IMR-90 (cell line): ENCODE measurements at regions not wholly inside any gene's neighbourhood (a gene's known extent, or its start where the extent isn't known, plus 50 kb on each side); places are given as distances from the start of the nearest gene placed in this dataset.

Experiments
- ATAC-seq: fragments of 200-7000 bp; cut with Tn5 transposase; 2 replicates; pipeline ENCODE4 v1.9.1; 2020; ENCODE audit warnings: low read depth, mild to moderate bottlenecking, moderate library complexity
- BruUV-seq: library from RNA; stranded (reverse); fragments of 400-500 nt; replicated peaks from 2 replicates; lab custom pipeline; 2021; lab: Mats Ljungman, UMichigan
- CTCF ChIA-PET: fragments of 300-600 bp; formaldehyde crosslinking; extraction: SDS; loops from one replicate; lab custom pipeline; 2021; ENCODE audit warnings: antibody characterized with exemption; lab: Yijun Ruan, JAX
- POLR2A ChIA-PET: fragments of 300-600 bp; sonication (Branson Sonifier 250); formaldehyde crosslinking; loops from one replicate; lab custom pipeline; 2022; ENCODE audit warnings: antibody characterized with exemption; ENCODE audit not compliant: unreplicated experiment; lab: Charles Lee
- DNase-seq: peaks from one replicate; pipeline ENCODE4 v3.0.0; 2013
- H2AFZ ChIP-seq: replicated peaks from 2 replicates; pipeline ENCODE3; 2013; ENCODE audit warnings: low read length, mild to moderate bottlenecking; ENCODE audit not compliant: poor library complexity
- H2AK5ac ChIP-seq: 2 replicates; pipeline ENCODE4 v1.6.1; 2013; ENCODE audit warnings: low read depth, low read length, inconsistent platforms
- H2AK9ac ChIP-seq: replicated peaks from 2 replicates; pipeline ENCODE3; 2013; ENCODE audit warnings: mild to moderate bottlenecking, low read depth, low read length, moderate library complexity; ENCODE audit not compliant: poor library complexity
- H2BK120ac ChIP-seq: 2 replicates; pipeline ENCODE4 v1.6.1; 2013; ENCODE audit warnings: low read depth, low read length, inconsistent platforms
- H2BK15ac ChIP-seq: 3 replicates; pipeline ENCODE4 v1.6.1; 2013; ENCODE audit warnings: low read depth, low read length, inconsistent platforms
- H2BK20ac ChIP-seq: 2 replicates; pipeline ENCODE4 v1.6.1; 2013; ENCODE audit warnings: low read depth, mild to moderate bottlenecking, inconsistent platforms, low read length, moderate library complexity
- H2BK5ac ChIP-seq: 2 replicates; pipeline ENCODE4 v1.6.1; 2013; ENCODE audit warnings: mild to moderate bottlenecking, low read depth, low read length, inconsistent platforms; ENCODE audit not compliant: poor library complexity, severe bottlenecking
- H3K14ac ChIP-seq: replicated peaks from 2 replicates; pipeline ENCODE4 v1.6.1; 2013; ENCODE audit warnings: low read depth, low read length, inconsistent platforms
- H3K18ac ChIP-seq: 2 replicates; pipeline ENCODE4 v1.6.1; 2013; ENCODE audit warnings: low read depth, low read length, control low read depth
- H3K23ac ChIP-seq: 2 replicates; pipeline ENCODE4 v1.6.1; 2013; ENCODE audit warnings: low read depth, low read length, inconsistent platforms
- H3K27ac ChIP-seq: 2 replicates; pipeline ENCODE4 v1.5.1; 2013; ENCODE audit warnings: mild to moderate bottlenecking, control low read depth, low read length; ENCODE audit not compliant: insufficient read depth
- H3K27me3 ChIP-seq: 2 replicates; pipeline ENCODE4 v1.6.1; 2013; ENCODE audit warnings: low read length; ENCODE audit not compliant: control insufficient read depth, insufficient read depth
- H3K36me3 ChIP-seq: 2 replicates; pipeline ENCODE4 v1.6.1; 2013; ENCODE audit warnings: low read length, mixed read lengths; ENCODE audit not compliant: control insufficient read depth, insufficient read depth
- H3K4ac ChIP-seq: 2 replicates; pipeline ENCODE4 v1.6.1; 2013; ENCODE audit warnings: low read depth, low read length, inconsistent platforms
- H3K4me1 ChIP-seq: 2 replicates; pipeline ENCODE4 v1.6.1; 2013; ENCODE audit warnings: low read length, mixed read lengths; ENCODE audit not compliant: control insufficient read depth, insufficient read depth
- H3K4me2 ChIP-seq: 2 replicates; pipeline ENCODE4 v1.6.1; 2013; ENCODE audit warnings: low read depth, mild to moderate bottlenecking, control low read depth, low read length, moderate library complexity
- H3K4me3 ChIP-seq: 2 replicates; pipeline ENCODE4 v1.5.1; 2013; ENCODE audit warnings: low read depth, mild to moderate bottlenecking, control low read depth, low read length, moderate library complexity; ENCODE audit not compliant: insufficient read depth
- H3K56ac ChIP-seq: 2 replicates; pipeline ENCODE4 v1.6.1; 2013; ENCODE audit warnings: low read length, inconsistent platforms; ENCODE audit not compliant: insufficient read depth; ENCODE audit errors: extremely low read depth
- H3K79me1 ChIP-seq, 2 experiments: 2 replicates each; pipeline ENCODE4 v1.6.1; 2013; ENCODE audit warnings: low read length in 2 of 2, inconsistent platforms in 1 of 2, low read depth in 1 of 2
- H3K9ac ChIP-seq: 2 replicates; pipeline ENCODE4 v1.6.1; 2013; ENCODE audit warnings: low read depth, low read length, control low read depth
- H3K9me1 ChIP-seq: 2 replicates; pipeline ENCODE4 v1.6.1; 2013; ENCODE audit warnings: low read length, inconsistent platforms; ENCODE audit not compliant: insufficient read depth
- H3K9me3 ChIP-seq: 2 replicates; pipeline ENCODE4 v1.6.1; 2013; ENCODE audit warnings: low read length; ENCODE audit not compliant: control insufficient read depth, insufficient read depth
- H4K20me1 ChIP-seq: 2 replicates; pipeline ENCODE4 v1.6.1; 2013; ENCODE audit warnings: low read length, inconsistent platforms; ENCODE audit not compliant: insufficient read depth
- H4K5ac ChIP-seq: 2 replicates; pipeline ENCODE4 v1.6.1; 2013; ENCODE audit warnings: mild to moderate bottlenecking, low read depth, low read length, control low read depth
- H4K8ac ChIP-seq, 2 experiments: 2 replicates each; pipeline ENCODE4 v1.6.1; 2013; ENCODE audit warnings: low read depth in 2 of 2, low read length in 2 of 2, control low read depth in 1 of 2, inconsistent platforms in 1 of 2
- H4K91ac ChIP-seq: 2 replicates; pipeline ENCODE4 v1.6.1; 2013; ENCODE audit warnings: low read depth, low read length, inconsistent platforms; ENCODE audit not compliant: insufficient read depth
- CHD1 ChIP-seq: IDR thresholded peaks from 2 replicates; pipeline ENCODE4 v1.6.1; 2012; ENCODE audit warnings: low read depth, low read length, improper control_type of control experiment
- MAFK ChIP-seq: IDR thresholded peaks from 2 replicates; pipeline ENCODE4 v1.6.1; 2012; ENCODE audit warnings: low read depth, low read length, improper control_type of control experiment
- MXI1 ChIP-seq: IDR thresholded peaks from 2 replicates; pipeline ENCODE4 v1.6.1; 2012; ENCODE audit warnings: low read depth, mild to moderate bottlenecking, low read length, moderate library complexity, borderline replicate concordance
- NFE2L2 ChIP-seq: fragments of 150-350 bp; IDR thresholded peaks from 2 replicates; pipeline ENCODE4 v1.6.1; 2016; ENCODE audit warnings: low read depth, mild to moderate bottlenecking, low read length
- POLR2A ChIP-seq: IDR thresholded peaks from 2 replicates; pipeline ENCODE4 v1.6.1; 2012; ENCODE audit warnings: mild to moderate bottlenecking, low read depth, low read length
- RAD21 ChIP-seq: IDR thresholded peaks from 2 replicates; pipeline ENCODE4 v1.6.1; 2012; ENCODE audit warnings: low read length, improper control_type of control experiment
- RCOR1 ChIP-seq: IDR thresholded peaks from 2 replicates; pipeline ENCODE4 v1.6.1; 2012; ENCODE audit warnings: mild to moderate bottlenecking, low read length, improper control_type of control experiment; ENCODE audit not compliant: insufficient replicate concordance
- SMC3 ChIP-seq: fragments of 150-350 bp; IDR thresholded peaks from 2 replicates; pipeline ENCODE4 v1.6.1; 2016; ENCODE audit warnings: low read depth, mild to moderate bottlenecking, antibody characterized with exemption, low read length, moderate library complexity
- WGBS, 2 experiments: methylation state at CpG; one replicate each; pipeline versions ENCODE4 v1.1.5 to v1.1.7; 2013; ENCODE audit warnings: missing lambda C conversion rate in 2 of 2; ENCODE audit not compliant: insufficient read length in 1 of 2; ENCODE audit errors: extremely low coverage in 2 of 2; 5-methylcytosine and 5-hydroxymethylcytosine counted together
- dilution Hi-C: fragments of 300-500 bp; cut with HindIII; formaldehyde crosslinking; loops from one replicate; pipeline ENCODE4 v1.14.3; 2018; ENCODE audit warnings: low sequenced_read_pairs; ENCODE audit not compliant: unreplicated experiment
- in situ Hi-C: fragments of 300-500 bp; cut with MboI; formaldehyde crosslinking; loops from 3 replicates; pipeline ENCODE4 v1.14.3; 2019; ENCODE audit warnings: low sequenced_read_pairs, inconsistent platforms, mixed read lengths
- intact Hi-C: fragments of 100-400 bp; cut with micrococcal nuclease; formaldehyde crosslinking; loops from 2 replicates; pipeline ENCODE4 v1.10.0; 2022
- TF ChIP-seq, protein P1 (sequence below): fragments of 150-350 bp; IDR thresholded peaks from 2 replicates; pipeline ENCODE4 v1.6.1; 2017; ENCODE audit warnings: mild to moderate bottlenecking, antibody characterized with exemption, low read length, low read depth
- TF ChIP-seq, protein P2 (sequence below): conservative IDR thresholded peaks from 2 replicates; pipeline ENCODE4 v1.5.1; 2012; ENCODE audit warnings: mild to moderate bottlenecking, low read depth, low read length, improper control_type of control experiment

DNA sequence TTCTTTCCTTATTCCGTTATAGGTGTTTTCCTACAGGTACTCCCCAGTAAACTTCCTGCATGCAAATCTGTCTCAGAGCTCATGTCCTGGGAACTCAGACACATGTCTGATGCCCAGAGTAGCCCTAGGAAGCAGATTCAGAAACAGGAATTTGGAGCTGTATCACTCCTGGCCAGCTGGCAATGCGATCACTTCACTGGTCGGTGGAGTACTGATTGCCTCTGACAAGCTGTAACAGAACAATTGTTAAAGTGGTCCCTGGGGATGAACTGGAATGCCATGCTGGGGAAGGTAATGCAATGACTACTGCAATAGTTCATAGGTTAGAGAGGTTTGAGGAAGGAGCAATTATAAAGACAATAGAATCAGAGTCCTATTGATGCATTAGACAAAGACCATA is 131.6 kb upstream of the DOCK10 start:
- TF ChIP-seq MXI1, result no peak
- TF ChIP-seq, protein P1, sequence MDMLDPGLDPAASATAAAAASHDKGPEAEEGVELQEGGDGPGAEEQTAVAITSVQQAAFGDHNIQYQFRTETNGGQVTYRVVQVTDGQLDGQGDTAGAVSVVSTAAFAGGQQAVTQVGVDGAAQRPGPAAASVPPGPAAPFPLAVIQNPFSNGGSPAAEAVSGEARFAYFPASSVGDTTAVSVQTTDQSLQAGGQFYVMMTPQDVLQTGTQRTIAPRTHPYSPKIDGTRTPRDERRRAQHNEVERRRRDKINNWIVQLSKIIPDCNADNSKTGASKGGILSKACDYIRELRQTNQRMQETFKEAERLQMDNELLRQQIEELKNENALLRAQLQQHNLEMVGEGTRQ, result no peak
- TF ChIP-seq SMC3, result no peak
- TF ChIP-seq, protein P2, sequence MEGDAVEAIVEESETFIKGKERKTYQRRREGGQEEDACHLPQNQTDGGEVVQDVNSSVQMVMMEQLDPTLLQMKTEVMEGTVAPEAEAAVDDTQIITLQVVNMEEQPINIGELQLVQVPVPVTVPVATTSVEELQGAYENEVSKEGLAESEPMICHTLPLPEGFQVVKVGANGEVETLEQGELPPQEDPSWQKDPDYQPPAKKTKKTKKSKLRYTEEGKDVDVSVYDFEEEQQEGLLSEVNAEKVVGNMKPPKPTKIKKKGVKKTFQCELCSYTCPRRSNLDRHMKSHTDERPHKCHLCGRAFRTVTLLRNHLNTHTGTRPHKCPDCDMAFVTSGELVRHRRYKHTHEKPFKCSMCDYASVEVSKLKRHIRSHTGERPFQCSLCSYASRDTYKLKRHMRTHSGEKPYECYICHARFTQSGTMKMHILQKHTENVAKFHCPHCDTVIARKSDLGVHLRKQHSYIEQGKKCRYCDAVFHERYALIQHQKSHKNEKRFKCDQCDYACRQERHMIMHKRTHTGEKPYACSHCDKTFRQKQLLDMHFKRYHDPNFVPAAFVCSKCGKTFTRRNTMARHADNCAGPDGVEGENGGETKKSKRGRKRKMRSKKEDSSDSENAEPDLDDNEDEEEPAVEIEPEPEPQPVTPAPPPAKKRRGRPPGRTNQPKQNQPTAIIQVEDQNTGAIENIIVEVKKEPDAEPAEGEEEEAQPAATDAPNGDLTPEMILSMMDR, result no peak
- no peak for TF ChIP-seq POLR2A
- TF ChIP-seq CHD1, result no peak
- no peak for TF ChIP-seq MAFK
- TF ChIP-seq RCOR1, result no peak
- TF ChIP-seq NFE2L2, result no peak
- TF ChIP-seq RAD21, result no peak
- WGBS, 2 experiments, result 70% methylated on average over 1 of the region's 3 CpGs; no CpG with 5 or more reads in 1 of the 2 experiments
- no peak overlapping the region for H2AK5ac ChIP-seq
- H3K9me1 ChIP-seq, result no peaks in the 10 kb centered on the region
- no peak overlapping the region for H3K56ac ChIP-seq
- H2BK120ac ChIP-seq, result no peak overlapping the region
- ChIA-PET CTCF (no interaction called here), POLR2A (no interaction called here)
- H4K8ac ChIP-seq, result no peak overlapping the region
- H3K27me3 ChIP-seq, result no peaks in the 10 kb centered on the region
- H3K23ac ChIP-seq, result no peak overlapping the region
- H2BK15ac ChIP-seq, result no peak overlapping the region
- dilution Hi-C loops (no loop called here), intact Hi-C loops (no loop called here), in situ Hi-C loops (no loop called here)
- H4K91ac ChIP-seq, result no peak overlapping the region
- no TSS peak for BruUV-seq
- H2AK9ac ChIP-seq, result no peak overlapping the region
- no peak for DNase-seq
- H3K9ac ChIP-seq, result no peak overlapping the region
- H2BK5ac ChIP-seq, result no peak overlapping the region
- no peak overlapping the region for H3K4ac ChIP-seq
- H3K79me1 ChIP-seq, result no peaks in the 10 kb centered on the region
- ATAC-seq, result no peak
- H3K27ac ChIP-seq, result no peak overlapping the region
- H3K4me2 ChIP-seq, result no peak overlapping the region
- no peaks in the 10 kb centered on the region for H3K9me3 ChIP-seq
- no peak overlapping the region for H3K18ac ChIP-seq
- H3K14ac ChIP-seq, result no peak overlapping the region
- 0 out of 2 replicates have a peak, but pooled peaks cover 1% of the 10 kb centered on the region for H3K4me1 ChIP-seq
- no peak overlapping the region for H2AFZ ChIP-seq
- H3K36me3 ChIP-seq, result no peaks in the 10 kb centered on the region
- H3K4me3 ChIP-seq, result no peak overlapping the region
- H4K20me1 ChIP-seq, result no peaks in the 10 kb centered on the region
- no peak overlapping the region for H2BK20ac ChIP-seq
- no peak overlapping the region for H4K5ac ChIP-seq
